GM23338 (cell line): ENCODE measurements at regions not wholly inside any gene's neighbourhood (a gene's known extent, or its start where the extent isn't known, plus 50 kb on each side); places are given as distances from the start of the nearest gene placed in this dataset.

ENCODE experiments used
- CREB1 ChIP-seq: fragments of 250-450 bp; sonication (Bioruptor Pico); IDR thresholded peaks from 2 replicates; pipeline ENCODE4 v1.5.0; 2020; ENCODE audit warnings: low read depth, mild to moderate bottlenecking, moderate library complexity
- CTCF ChIP-seq, 2 experiments: fragments of 200-600 bp in 1 of 2; sonication (generic) in 1 of 2; conservative IDR thresholded peaks; 2 replicates each; pipeline versions ENCODE4 v1.5.1 to v1.6.1; 2016 to 2017; ENCODE audit warnings: antibody characterized with exemption in 2 of 2, low read depth in 2 of 2, mild to moderate bottlenecking in 2 of 2, moderate library complexity in 1 of 2
- ETS1 ChIP-seq: IDR thresholded peaks from 2 replicates; pipeline ENCODE4 v1.6.1; 2016; ENCODE audit warnings: antibody characterized with exemption
- EZH2 ChIP-seq: fragments of 200-600 bp; sonication (generic); IDR thresholded peaks from one replicate; pipeline ENCODE4 v1.8.0; 2017; ENCODE audit warnings: antibody characterized with exemption, mild to moderate bottlenecking, low read depth; ENCODE audit not compliant: unreplicated experiment
- EZH2phosphoT487 ChIP-seq: fragments of 200-600 bp; sonication (generic); IDR thresholded peaks from one replicate; pipeline ENCODE4 v1.8.1; 2018; ENCODE audit warnings: antibody characterized with exemption; ENCODE audit not compliant: unreplicated experiment
- NANOG ChIP-seq: IDR thresholded peaks from 2 replicates; pipeline ENCODE4 v1.6.1; 2016; ENCODE audit warnings: antibody characterized with exemption, borderline replicate concordance
- POLR2AphosphoS5 ChIP-seq: IDR thresholded peaks from 2 replicates; pipeline ENCODE4 v1.6.1; 2016; ENCODE audit warnings: antibody characterized with exemption, low read depth
- ZNF114 ChIP-seq: fragments of 250-450 bp; sonication (Bioruptor Pico); IDR thresholded peaks from 2 replicates; pipeline ENCODE4 v1.5.0; 2020; ENCODE audit warnings: mild to moderate bottlenecking, moderate library complexity
- ZNF331 ChIP-seq: fragments of 250-450 bp; sonication (Bioruptor Pico); IDR thresholded peaks from 2 replicates; pipeline ENCODE4 v1.5.0; 2020; ENCODE audit warnings: low read depth, mild to moderate bottlenecking, moderate library complexity
- TF ChIP-seq, protein P1 (sequence below): IDR thresholded peaks from one replicate; pipeline ENCODE4 v1.6.1; 2018; ENCODE audit warnings: antibody characterized with exemption; ENCODE audit not compliant: unreplicated experiment

DNA sequence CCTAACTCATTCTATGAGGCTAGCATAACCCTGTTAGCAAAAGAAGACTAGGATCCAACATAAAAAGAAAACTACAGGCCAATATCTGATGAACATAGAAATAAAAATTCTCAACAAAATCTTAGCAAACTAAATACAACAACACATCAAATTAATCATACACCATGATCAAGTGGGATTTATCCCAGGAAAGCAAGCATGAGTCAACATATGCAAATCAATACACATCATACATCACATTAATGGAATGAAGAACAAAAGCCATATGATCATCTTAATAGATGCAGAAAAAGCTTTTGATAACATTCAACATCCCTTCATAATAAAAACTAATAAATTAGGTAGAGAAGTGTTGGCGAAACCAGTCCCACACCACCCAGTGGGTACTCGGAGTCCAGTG is 136.1 kb upstream of the MME start:
- no peak for TF ChIP-seq CTCF (conservative IDR thresholded peaks at IDR 0.05; ENCODE audit: low read depth in 2 of 2)
- TF ChIP-seq EZH2: no peak
- TF ChIP-seq POLR2AphosphoS5: no peak
- no peak for TF ChIP-seq ZNF331 (CRISPR knock-in tag)
- TF ChIP-seq, protein P1, sequence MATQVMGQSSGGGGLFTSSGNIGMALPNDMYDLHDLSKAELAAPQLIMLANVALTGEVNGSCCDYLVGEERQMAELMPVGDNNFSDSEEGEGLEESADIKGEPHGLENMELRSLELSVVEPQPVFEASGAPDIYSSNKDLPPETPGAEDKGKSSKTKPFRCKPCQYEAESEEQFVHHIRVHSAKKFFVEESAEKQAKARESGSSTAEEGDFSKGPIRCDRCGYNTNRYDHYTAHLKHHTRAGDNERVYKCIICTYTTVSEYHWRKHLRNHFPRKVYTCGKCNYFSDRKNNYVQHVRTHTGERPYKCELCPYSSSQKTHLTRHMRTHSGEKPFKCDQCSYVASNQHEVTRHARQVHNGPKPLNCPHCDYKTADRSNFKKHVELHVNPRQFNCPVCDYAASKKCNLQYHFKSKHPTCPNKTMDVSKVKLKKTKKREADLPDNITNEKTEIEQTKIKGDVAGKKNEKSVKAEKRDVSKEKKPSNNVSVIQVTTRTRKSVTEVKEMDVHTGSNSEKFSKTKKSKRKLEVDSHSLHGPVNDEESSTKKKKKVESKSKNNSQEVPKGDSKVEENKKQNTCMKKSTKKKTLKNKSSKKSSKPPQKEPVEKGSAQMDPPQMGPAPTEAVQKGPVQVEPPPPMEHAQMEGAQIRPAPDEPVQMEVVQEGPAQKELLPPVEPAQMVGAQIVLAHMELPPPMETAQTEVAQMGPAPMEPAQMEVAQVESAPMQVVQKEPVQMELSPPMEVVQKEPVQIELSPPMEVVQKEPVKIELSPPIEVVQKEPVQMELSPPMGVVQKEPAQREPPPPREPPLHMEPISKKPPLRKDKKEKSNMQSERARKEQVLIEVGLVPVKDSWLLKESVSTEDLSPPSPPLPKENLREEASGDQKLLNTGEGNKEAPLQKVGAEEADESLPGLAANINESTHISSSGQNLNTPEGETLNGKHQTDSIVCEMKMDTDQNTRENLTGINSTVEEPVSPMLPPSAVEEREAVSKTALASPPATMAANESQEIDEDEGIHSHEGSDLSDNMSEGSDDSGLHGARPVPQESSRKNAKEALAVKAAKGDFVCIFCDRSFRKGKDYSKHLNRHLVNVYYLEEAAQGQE: no peak
- TF ChIP-seq EZH2phosphoT487: no peak
- no peak for TF ChIP-seq CREB1 (CRISPR knock-in tag)
- TF ChIP-seq NANOG: no peak
- TF ChIP-seq ETS1: no peak
- TF ChIP-seq ZNF114 (CRISPR knock-in tag): no peak
